ENCODE measurements at regions not wholly inside any gene's neighbourhood (a gene's known extent, or its start where the extent isn't known, plus 50 kb on each side); places are given as distances from the start of the nearest gene placed in this dataset.

- no peak for DNase-seq
Measured at GRCh38 chr22:27152883-27153282, 495.5 kb downstream of the MIAT start.

DNA sequence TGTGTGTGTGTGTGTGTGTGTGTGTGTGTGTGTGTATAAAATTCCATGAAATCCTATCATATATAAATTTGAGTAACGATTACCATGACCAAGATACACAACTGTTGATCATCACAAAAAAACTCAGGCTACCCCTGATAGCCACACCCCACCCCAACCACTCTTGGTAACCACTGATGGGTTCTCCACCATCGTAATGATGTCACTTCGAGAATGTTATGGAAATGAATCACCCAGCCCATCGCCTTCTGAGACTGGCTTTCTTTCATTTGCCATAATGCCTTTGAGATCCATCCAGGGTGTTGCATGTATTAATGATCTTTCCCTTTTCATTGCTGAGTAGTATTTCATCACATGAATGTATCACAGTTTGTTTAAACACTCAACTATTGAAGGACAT lies 496.0 kb downstream of the MIAT start:
- DNase-seq: no peak

GRCh38 chr22:27154717-27155116 lies 497.3 kb downstream of the MIAT start:
- peak; percentile 91 for DNase-seq

GRCh38 chr22:27156821-27157489 lies 499.6 kb downstream of the MIAT start:
- no peak for DNase-seq

- DNase-seq: no peak
Measured at GRCh38 chr22:27157666-27158370, 500.4 kb downstream of the MIAT start.

DNA sequence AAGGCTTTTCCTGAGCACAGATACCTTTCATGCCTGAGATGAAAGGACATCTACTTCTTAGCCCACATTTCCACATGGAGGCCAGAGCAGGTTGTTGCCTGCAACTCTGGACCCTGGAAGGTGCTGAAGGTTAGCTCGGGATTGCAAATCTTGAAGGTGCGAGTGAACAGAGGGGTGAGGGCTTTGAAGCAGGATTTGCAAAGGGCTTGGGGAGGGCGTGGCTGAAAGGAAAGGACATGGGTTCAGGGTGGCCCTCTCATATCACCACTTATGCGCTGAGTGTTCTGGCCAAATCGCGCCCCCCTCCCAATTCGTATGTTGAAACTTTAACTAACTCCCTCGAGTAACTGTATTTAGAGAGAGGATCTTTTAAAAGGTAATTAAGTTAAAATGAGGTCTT lies 501.6 kb downstream of the MIAT start:
- no peak for DNase-seq

DNA sequence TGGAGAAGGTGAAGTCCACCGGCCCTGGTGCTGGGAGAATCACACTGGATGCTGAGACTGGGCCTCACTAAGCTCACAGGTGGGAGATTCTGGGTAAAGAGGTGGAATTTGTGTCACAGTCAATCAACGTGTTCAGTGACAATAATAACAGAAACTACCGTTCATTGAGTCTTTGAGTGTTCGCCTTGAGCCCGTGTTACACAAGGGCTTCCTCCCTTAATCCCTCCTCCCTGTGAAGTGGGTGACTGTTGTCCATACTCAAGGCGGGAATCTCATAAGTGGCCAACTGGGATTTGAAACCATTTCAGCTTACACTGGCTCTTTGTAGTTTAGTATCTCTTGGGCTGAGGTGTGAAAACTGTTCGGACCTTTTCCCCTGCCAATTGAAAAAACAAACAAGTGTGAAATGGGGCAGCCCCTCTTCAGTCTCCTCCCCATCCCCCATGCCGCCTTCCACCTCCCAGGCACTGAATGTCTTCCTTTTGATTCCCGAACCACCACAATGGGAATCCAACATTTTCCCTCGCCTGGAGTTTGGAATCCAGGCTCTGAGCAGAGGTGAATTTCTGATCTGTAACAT lies 502.4 kb downstream of the MIAT start:
- DNase-seq: no peak

- DNase-seq: no peak
Measured at GRCh38 chr22:27163162-27164137, 506.1 kb downstream of the MIAT start.

DNA sequence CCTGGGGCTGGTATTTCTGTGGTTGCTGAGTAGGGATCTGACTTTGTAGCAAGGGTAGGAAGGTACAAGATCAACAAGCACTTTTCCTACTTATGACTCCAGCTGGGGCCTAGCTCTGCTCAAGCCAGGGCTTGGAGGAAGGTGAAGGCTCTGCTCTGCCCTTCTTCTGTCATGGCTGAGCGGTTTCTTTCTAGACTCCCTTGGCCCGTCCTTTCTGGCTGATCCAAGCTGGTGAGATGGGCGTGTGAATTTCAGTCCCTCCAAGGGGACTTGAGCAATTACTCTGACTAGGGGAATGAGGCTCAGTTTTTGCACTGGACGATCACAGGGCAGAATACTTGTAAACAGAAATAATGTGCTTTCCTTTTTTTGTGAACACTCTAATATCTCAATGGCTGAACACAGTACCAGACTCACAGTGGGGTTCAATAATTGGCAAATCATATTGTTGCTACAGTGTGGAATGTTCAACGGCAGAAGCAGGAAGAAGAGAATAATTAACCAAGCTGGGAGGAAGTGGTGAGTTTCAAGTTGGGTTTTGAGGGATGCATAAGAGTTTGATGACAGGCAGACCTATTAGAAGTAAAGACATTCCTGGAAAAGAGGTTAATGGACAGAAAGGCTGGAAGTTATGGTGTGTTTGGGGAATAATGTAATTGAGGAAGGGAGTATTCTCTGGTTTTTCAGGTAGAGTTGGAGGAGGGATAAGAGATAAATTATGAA lies 507.6 kb downstream of the MIAT start:
- no peak for DNase-seq

GRCh38 chr22:27168681-27169080 lies 511.3 kb downstream of the MIAT start:
- no peak for DNase-seq

GRCh38 chr22:27170491-27170890 lies 513.1 kb downstream of the MIAT start:
- no peak for DNase-seq

GRCh38 chr22:27171212-27171611 lies 513.8 kb downstream of the MIAT start:
- no peak for DNase-seq

DNA sequence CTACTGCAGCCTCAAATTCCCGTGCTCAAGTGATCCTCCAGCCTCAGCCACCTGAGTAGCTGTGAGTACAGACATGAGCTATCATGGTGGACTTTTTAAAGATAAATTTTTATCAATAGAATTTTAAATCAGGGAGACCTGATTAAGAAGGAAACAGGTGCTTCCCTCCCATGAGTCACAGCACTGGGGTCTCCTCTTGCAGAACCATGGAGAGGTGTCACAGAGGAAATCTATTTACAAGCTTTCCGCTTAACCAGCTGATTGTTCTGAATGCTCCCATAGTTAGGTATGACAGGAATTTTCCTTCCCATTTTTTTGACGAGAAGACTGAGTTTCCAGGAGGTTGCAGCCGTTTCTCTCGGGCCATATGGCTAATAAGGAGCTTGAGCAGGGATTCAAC lies 516.1 kb downstream of the MIAT start:
- DNase-seq: no peak

DNA sequence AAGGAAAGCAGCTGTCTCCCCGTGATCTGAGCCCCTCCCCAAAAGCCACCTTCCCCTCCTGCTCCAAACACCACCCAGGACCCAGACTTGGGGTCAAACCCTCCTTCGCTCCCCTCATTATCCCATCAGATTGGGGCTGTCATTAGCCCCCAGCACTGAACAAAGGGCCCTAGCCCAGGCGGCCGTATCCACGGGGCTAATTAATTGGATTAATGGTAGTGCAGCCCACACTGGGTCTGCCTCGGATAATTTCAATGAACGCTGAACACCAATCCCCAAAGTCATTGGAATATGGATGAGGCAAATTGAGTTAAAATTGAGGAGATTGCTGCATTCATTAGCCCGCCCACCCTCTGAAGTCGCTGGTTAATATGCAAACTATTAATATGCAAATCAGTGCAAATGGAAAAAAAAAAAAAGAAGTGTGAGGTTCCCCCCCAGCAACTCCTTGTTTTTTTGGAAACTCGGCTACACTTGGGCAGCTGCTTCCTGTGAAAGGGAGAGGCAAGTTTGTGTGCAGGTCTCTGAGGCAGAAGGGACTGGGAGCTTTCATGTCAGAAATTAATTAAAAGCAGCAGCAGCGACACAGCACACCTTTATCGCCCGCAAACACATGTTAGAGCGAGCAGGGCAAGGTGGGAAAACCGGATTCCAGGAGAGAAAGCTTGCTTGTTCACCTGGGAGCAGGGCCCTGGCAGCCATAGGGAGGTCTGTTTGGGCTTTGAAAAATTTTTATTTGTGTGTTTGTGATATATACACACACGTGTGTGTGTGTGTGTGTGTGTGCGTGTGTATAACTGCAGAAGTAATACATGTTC lies 517.8 kb downstream of the MIAT start:
- DNase-seq: no peak

GRCh38 chr22:27175974-27176373 lies 518.6 kb downstream of the MIAT start:
- DNase-seq: no peak

GRCh38 chr22:27179161-27179560 lies 521.8 kb downstream of the MIAT start:
- DNase-seq: no peak

DNA sequence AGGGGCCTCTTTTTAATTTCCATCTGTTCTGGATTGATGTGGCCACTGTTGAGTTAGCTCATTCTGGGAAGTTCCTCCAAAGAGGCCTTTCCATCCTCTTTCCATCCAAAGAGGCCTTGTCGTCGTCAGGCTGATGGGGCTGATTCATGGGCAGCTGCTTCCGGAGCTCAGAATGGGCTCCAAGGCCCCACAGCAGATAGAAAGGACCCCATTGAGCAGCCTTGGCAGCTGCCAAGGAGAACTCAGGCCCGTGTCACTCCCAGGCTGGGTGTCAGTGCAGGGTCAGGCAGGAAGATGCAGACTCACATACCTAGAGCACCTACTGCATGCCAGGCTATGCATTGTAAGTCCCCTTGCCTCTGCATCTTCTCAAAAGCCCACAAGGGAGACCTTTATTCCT lies 524.1 kb downstream of the MIAT start:
- DNase-seq: no peak

DNA sequence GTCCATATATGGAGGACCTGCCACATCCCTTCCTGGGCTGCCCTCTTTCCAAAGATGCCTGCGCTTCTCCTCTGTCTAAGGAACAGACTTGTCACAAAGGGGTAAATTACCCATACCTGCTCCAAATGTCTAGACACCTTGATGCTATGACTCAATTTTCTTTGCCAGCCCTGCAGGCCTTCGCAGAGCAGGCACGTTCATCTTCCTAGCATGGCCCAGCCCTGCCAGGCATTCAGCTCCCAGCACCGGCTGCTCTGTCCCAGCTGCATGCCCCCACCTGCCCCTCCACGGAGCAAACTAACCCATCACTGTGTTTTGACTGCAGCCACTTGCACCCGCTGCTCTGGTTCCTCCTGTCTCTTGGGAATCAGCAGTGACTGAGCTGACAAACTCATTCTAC lies 526.1 kb downstream of the MIAT start:
- no peak for DNase-seq

GRCh38 chr22:27185099-27185709 lies 527.8 kb downstream of the MIAT start:
- DNase-seq: no peak

DNA sequence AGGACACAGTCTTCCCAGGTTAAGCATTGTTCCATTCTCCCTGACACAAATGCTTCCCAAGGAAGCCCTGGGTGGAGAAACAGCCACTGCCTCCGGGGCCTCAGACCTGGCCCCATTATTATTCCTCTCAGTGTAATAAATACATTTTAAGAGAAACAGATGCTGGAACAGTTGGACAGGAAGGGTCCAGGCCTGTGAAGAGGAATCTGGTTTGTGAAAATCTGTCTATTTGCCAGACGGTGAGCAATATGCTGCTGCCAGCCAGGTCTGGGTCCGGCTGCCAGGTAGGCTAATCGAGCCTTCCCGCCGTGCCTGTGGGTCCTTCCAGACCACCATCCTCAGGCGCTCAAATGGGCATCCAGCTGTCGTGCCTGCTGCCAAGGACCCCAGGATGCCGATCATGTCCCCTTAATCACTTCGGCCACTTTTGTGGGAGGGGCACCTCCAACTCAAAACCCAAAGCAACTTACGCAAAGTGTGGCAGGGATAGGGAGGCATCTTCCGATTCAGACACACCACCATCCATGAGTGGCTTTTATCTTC lies 528.4 kb downstream of the MIAT start:
- no peak for DNase-seq

DNA sequence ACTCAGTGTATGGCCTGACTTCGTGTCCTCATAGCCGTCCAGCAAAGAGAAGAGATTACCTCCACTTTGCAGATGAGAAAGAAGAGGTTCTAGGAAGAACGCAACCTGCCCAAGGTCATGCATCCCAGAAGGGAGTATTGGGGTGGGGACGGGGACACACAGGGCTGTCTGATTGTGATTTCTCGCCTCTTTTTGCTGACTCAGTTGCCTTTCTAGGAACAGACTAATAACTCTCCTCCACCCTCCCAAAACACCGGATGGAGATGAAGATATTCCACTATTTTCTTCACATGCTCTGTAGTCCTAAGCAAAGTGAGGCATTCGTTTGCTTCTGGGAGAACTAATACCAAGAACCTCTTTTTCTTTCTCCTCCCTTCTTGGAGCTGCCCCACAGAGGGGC lies 529.3 kb downstream of the MIAT start:
- DNase-seq: no peak
